Prostate gland (tissue), 2 donors: ENCODE measurements at regions not wholly inside any gene's neighbourhood (a gene's known extent, or its start where the extent isn't known, plus 50 kb on each side); places are given as distances from the start of the nearest gene placed in this dataset.

ENCODE experiments used
- CTCF ChIP-seq, 4 experiments: fragments of 200-600 bp in 2 of 4; fragments of 450-650 bp in 2 of 4; sonication (generic) in 2 of 4; IDR thresholded peaks; 1 replicate in 3 of 4; 2 replicates in 1 of 4; pipeline ENCODE4 v1.5.1; 2016 to 2019; ENCODE audit warnings: antibody characterized with exemption in 4 of 4, mild to moderate bottlenecking in 2 of 4, moderate library complexity in 2 of 4
- POLR2A ChIP-seq: fragments of 450-650 bp; IDR thresholded peaks from one replicate; pipeline ENCODE4 v1.6.1; 2016; ENCODE audit warnings: antibody characterized with exemption, mild to moderate bottlenecking
- POLR2AphosphoS5 ChIP-seq: sonication (generic); formaldehyde crosslinking; IDR thresholded peaks from one replicate; pipeline ENCODE4 v1.6.1; 2017; ENCODE audit warnings: antibody characterized with exemption

- TF ChIP-seq POLR2A (no peak), CTCF (IDR thresholded peaks at IDR 0.05) (no peak), POLR2AphosphoS5 (no peak)
Measured at GRCh38 chr4:140253556-140254027, 99.6 kb upstream of the MAML3 start.
